Coronary artery (tissue), 2 donors: ENCODE measurements at regions not wholly inside any gene's neighbourhood (a gene's known extent, or its start where the extent isn't known, plus 50 kb on each side); places are given as distances from the start of the nearest gene placed in this dataset.

Experiments used
- DNase-seq: peaks from one replicate; pipeline ENCODE4 v3.0.0-alpha.2; 2017; ENCODE audit warnings: low spot score
- H3K27ac ChIP-seq, 2 donors: fragments of 200-600 bp; sonication (generic); one replicate each; pipeline ENCODE4 v1.5.1; 2016 to 2019
- H3K4me3 ChIP-seq: fragments of 200-600 bp; sonication (generic); 2 replicates; pipeline ENCODE4 v1.5.1; 2016; ENCODE audit warnings: mild to moderate bottlenecking, moderate library complexity
- TF ChIP-seq, protein P1 (sequence below): fragments of 200-600 bp; sonication (generic); IDR thresholded peaks from one replicate; pipeline ENCODE4 v1.5.1; 2019; ENCODE audit warnings: antibody characterized with exemption

DNA sequence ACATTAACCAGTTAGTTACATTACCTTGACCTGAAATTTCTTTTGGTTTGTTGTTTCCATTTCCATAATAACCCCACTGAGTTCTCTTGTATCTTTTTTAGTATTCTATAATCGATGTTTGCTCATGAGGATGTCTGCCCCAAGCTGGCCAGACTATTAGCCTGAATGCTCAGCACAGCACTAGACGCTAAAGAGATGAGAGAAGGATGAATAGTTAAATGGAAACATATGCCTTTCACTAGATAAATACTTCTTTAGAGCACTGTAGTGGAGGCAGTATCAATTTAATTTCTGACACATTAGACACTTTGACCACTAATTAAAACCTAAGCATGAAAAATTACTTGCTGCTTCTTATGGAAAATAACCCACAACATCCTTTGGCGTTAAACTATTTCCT is 654.9 kb upstream of the KCNMB2 start:
- TF ChIP-seq, protein P1, sequence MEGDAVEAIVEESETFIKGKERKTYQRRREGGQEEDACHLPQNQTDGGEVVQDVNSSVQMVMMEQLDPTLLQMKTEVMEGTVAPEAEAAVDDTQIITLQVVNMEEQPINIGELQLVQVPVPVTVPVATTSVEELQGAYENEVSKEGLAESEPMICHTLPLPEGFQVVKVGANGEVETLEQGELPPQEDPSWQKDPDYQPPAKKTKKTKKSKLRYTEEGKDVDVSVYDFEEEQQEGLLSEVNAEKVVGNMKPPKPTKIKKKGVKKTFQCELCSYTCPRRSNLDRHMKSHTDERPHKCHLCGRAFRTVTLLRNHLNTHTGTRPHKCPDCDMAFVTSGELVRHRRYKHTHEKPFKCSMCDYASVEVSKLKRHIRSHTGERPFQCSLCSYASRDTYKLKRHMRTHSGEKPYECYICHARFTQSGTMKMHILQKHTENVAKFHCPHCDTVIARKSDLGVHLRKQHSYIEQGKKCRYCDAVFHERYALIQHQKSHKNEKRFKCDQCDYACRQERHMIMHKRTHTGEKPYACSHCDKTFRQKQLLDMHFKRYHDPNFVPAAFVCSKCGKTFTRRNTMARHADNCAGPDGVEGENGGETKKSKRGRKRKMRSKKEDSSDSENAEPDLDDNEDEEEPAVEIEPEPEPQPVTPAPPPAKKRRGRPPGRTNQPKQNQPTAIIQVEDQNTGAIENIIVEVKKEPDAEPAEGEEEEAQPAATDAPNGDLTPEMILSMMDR: no peak
- Histone ChIP-seq H3K27ac (no peak overlapping the region), H3K4me3 (no peak overlapping the region)
- DNase-seq: no peak

DNA sequence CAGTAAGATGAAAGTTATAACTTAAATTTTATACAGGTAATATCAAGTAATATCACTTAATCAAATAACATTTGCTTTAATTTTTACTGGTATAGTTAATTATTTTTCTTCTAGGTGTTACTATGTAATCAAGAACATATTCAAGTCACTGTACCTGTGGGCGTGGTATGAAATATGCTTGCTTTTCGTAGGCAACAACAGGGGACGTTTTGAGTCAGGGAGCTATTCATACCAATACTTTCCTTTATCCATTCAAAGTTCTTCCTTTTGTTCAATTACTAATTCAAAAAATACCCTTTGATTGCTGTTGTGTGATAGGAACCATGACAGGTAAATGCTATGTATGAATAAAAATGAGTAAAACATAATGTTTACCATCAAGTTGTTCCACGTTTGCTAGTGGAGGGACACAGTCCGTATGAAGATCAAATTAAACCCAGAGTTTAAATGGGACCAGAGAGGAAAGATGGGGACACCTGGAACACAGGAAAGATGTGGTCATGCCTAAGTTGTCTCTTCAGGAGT is 654.0 kb upstream of the KCNMB2 start:
- DNase-seq: no peak
- Histone ChIP-seq H3K4me3 (no peak overlapping the region), H3K27ac (no peak overlapping the region)
- TF ChIP-seq, protein P1: no peak

DNA sequence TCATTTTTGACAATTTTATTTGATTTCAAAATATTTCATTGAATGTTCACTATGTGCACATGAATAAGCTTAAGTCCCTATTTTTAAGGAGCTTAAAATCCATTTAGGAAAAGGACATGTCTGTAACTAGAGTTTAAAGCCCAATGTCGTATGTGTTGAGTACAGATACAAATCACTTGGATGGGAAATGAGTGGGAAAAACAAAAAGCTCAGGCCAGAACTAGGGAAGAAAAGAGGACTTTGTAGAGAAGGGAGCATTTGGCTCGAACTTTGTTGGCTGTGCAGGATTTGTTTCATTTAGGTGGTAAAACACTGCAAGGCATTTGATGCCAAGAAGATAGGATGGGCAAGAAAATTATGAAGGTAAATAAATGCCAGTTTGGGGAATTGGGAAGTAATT is 653.1 kb upstream of the KCNMB2 start:
- no peak for DNase-seq
- Histone ChIP-seq H3K4me3 (no peak overlapping the region), H3K27ac (no peak overlapping the region)
- TF ChIP-seq, protein P1: no peak

DNA sequence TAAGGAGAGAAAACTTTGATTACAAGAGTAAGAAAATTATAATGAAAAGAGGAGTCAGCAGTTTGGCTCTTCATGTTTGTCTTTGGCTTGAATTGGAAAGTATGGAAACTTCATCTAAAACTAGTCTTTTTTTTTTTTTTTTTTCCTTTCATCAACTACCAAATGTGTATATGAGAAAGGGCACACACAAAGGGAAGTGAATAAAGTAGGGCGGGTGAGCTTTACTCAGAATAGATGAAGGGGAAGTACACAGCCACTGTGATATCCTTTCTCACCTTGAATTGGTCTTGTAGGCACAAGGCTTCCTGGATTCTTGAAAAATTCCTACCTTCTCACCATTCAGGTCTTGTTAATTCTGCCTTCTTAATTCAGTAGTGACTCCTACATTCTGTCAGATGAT is 652.3 kb upstream of the KCNMB2 start:
- Histone ChIP-seq H3K27ac (no peak overlapping the region), H3K4me3 (no peak overlapping the region)
- TF ChIP-seq, protein P1: no peak
- no peak for DNase-seq

DNA sequence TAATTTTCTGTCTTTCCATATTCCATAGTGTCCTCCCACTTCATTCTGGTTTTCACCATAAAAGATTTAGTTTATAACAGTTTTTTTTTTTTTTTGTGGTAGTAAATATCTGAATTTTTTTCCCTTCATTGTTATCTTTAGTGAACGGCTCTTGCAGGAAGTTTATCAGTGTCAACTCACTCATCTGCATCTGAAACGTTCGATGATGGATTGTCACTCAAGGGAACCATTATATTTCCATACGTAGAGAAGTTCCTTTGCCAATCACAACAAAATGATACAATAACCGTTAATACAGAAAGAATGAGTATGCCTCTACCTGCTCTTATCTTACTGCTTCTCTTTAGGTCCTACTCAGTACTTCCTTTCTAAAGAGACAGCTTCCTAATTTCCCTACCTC is 651.2 kb upstream of the KCNMB2 start:
- no peak for DNase-seq
- H3K4me3 ChIP-seq: no peak overlapping the region
- no peak overlapping the region for H3K27ac ChIP-seq
- TF ChIP-seq, protein P1: no peak

DNA sequence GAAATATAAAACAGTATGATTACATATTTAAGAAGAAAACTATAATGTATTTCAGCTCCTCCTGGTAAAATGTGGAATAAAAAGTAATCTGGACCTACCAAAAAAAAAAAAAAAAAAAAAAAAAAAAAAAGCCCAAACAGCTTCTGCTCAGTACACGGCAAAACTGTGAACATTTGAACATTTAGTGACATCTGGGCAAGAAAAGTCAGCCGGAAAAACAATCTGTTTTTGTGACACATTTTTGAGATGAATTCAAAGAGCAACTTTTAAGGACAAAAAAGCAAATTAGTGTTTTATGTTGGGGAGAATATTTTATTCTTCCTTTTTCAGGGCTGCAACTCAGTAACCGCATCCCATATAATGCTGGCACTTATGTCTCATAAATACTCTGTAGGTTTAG is 649.7 kb upstream of the KCNMB2 start:
- TF ChIP-seq, protein P1: no peak
- no peak for DNase-seq
- H3K4me3 ChIP-seq: no peak overlapping the region
- H3K27ac ChIP-seq: peak overlapping the region in 1 of 2 donors; percentile 44

DNA sequence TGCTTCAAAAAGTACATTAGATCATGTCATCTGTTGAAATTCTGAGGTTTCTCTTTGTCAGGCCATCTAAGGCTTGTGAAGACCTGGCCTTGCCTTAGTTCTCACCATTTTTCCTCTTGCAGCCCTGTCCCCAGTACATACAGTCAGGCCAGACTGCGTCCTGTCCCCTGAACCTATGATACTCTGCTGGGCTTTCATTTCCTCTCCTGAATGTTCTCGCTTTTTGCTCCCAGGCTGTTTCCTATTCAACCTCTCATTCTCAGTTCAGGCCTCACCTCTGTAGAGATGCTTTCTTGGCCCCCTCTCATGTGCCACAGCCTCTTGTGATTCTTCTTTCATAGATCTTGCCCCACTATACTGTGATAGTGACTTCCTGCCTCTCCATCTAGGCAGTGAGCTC is 648.8 kb upstream of the KCNMB2 start:
- no peak for DNase-seq
- Histone ChIP-seq H3K27ac (peak overlapping the region in 1 of 2 donors; percentile 55), H3K4me3 (no peak overlapping the region)
- TF ChIP-seq, protein P1: no peak
